GM20000 (cell line): ENCODE measurements at regions not wholly inside any gene's neighbourhood (a gene's known extent, or its start where the extent isn't known, plus 50 kb on each side); places are given as distances from the start of the nearest gene placed in this dataset.

Experiments
- DNase-seq: peaks from one replicate; pipeline ENCODE4 v3.0.0; 2012; ENCODE audit warnings: low spot score
- CTCF ChIP-seq: IDR thresholded peaks from 2 replicates; pipeline ENCODE4 v1.5.1; 2012; ENCODE audit warnings: mild to moderate bottlenecking, control low read depth; ENCODE audit errors: extremely low read depth, missing control alignments

GRCh38 chr6:76481101-76481500, 408.6 kb upstream of the IMPG1 start:
- no peak for TF ChIP-seq CTCF
- no peak for DNase-seq

GRCh38 chr6:76472858-76473257, 400.4 kb upstream of the IMPG1 start:
- DNase-seq, result no peak
- TF ChIP-seq CTCF, result no peak

- no peak for DNase-seq
- TF ChIP-seq CTCF, result no peak
Measured at GRCh38 chr6:76466286-76466685, 393.8 kb upstream of the IMPG1 start.

GRCh38 chr6:76465410-76465809, 392.9 kb upstream of the IMPG1 start:
- DNase-seq, result no peak

GRCh38 chr6:76453270-76453669, 380.8 kb upstream of the IMPG1 start:
- no peak for TF ChIP-seq CTCF
- DNase-seq, result no peak

More at GRCh38 chr6:76465410-76465809, 392.9 kb upstream of the IMPG1 start:
- TF ChIP-seq CTCF, result no peak

- no peak for DNase-seq
- no peak for TF ChIP-seq CTCF
Measured at GRCh38 chr6:76451926-76452709, 379.7 kb upstream of the IMPG1 start.

- DNase-seq, result no peak
- TF ChIP-seq CTCF, result no peak
Measured at GRCh38 chr6:76448109-76448508, 375.6 kb upstream of the IMPG1 start.
